Astrocyte of the cerebellum (primary cell): ENCODE measurements at regions not wholly inside any gene's neighbourhood (a gene's known extent, or its start where the extent isn't known, plus 50 kb on each side); places are given as distances from the start of the nearest gene placed in this dataset.

Experiments
- DNase-seq: peaks from one replicate; pipeline ENCODE4 v3.0.0-alpha.2; 2011; ENCODE audit warnings: low read depth
- H3K4me3 ChIP-seq: 2 replicates; pipeline ENCODE4 v1.5.1; 2011; ENCODE audit warnings: mild to moderate bottlenecking, low read depth, low read length, moderate library complexity
- CTCF ChIP-seq: IDR thresholded peaks from 2 replicates; pipeline ENCODE4 v1.5.1; 2012; ENCODE audit warnings: low read length, low read depth, moderate library complexity, mild to moderate bottlenecking; ENCODE audit errors: missing control alignments
- in situ Hi-C: cut with HindIII; loops from 2 replicates; pipeline ENCODE4 v1.10.0; 2017; ENCODE audit warnings: low sequenced_read_pairs

DNA sequence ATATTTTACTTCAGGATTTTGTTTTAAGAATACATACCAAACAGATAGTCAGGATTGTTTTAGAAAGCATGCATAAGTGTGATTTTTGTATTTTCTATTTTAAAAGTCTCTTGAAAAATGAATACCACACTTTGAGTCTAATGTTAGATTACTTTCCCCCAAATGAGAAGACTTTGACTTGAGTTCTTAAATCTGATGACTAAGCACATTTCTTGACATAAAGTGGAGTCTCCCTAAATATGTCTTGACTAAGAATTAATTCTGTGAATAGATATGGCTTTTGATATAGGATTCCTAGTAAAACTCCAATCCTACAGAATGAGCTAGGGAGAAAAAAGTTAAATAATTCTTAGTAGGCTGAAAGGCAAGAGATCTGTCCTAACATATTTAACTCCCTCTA lies 624.2 kb upstream of the SPRY2 start:
- no peak for DNase-seq
- no peak overlapping the region for H3K4me3 ChIP-seq
- in situ Hi-C loops = no loop called here
- no peak for TF ChIP-seq CTCF

DNA sequence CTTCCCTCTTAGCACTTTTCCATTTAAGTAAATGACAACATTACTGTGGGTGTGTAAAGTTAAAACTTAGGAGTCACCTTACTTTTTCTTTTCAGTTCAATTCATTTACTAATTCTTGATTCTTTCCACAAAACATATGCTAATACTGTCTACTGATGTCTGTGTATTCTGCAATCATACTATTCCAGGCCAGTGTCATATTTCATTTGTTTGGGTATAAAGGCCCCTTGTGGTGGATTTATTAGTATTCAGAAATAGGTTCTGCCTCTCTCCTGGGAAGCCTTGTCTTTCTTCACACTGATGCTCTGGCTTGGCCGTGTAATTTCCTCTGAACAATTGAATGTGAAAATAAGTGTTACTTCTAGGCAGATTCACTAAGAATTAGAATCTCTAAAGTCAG lies 621.9 kb upstream of the SPRY2 start:
- no peak overlapping the region for H3K4me3 ChIP-seq
- peak; percentile 6 for DNase-seq
- no peak for TF ChIP-seq CTCF
- in situ Hi-C loops = no loop called here

- no peak for DNase-seq
- TF ChIP-seq CTCF = no peak
- no peak overlapping the region for H3K4me3 ChIP-seq
- in situ Hi-C loops = no loop called here
These were observed 621.2 kb upstream of the SPRY2 start for GRCh38 chr13:80962173-80962572.

DNA sequence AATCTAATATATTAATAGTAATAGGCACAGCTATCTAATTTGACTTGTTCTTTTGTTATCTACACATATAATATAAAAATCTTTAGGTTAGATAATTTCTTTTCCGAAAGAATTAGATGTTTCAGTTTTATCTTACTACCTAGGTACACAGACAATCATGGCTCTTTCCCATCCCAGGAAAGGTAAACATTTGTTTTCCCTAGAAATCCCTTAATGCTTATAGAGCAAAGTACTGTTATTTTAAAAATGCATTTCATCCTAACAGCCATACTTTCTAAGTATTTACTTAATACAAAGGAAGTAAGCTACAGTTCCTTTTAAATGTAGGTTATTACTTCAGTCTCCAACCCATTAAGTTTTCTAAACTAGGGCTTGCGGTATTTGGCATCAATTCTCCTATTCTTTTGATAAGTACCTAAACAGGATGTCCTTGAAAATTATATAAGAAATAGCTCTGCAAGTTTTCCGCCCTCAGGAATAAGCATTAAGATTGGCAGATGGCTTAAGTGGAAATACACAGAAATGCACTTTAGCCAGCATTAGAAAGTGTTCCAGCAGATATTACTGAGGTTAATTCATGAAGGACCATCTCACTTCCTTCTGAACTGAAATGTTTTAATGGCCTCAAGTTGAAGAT lies 616.2 kb upstream of the SPRY2 start:
- no peak overlapping the region for H3K4me3 ChIP-seq
- DNase-seq = no peak
- in situ Hi-C loops = no loop called here
- no peak for TF ChIP-seq CTCF

GRCh38 chr13:80955501-80955900 lies 614.6 kb upstream of the SPRY2 start:
- DNase-seq = no peak
- in situ Hi-C loops = no loop called here
- no peak overlapping the region for H3K4me3 ChIP-seq
- TF ChIP-seq CTCF = no peak

GRCh38 chr13:80952158-80952557 lies 611.2 kb upstream of the SPRY2 start:
- no peak for DNase-seq
- in situ Hi-C loops = no loop called here
- no peak overlapping the region for H3K4me3 ChIP-seq
- no peak for TF ChIP-seq CTCF
